ENCODE measurements at regions not wholly inside any gene's neighbourhood (a gene's known extent, or its start where the extent isn't known, plus 50 kb on each side); places are given as distances from the start of the nearest gene placed in this dataset.

- Histone ChIP-seq H3K9me3 (ENCODE audit: control insufficient read depth in 4 of 4, low read length in 3 of 4) (peaks cover 0 to 1% (median 0%) of the 10 kb centered on the region in 4 donors), H3K4me1 (ENCODE audit: control insufficient read depth in 4 of 4, insufficient read depth in 4 of 4, low read length in 3 of 4) (no peaks in the 10 kb centered on the region), H3K4me3 (ENCODE audit: low read depth in 1 of 3, low read length in 3 of 3) (no peak overlapping the region), H3K27me3 (ENCODE audit: control insufficient read depth in 4 of 4, insufficient read depth in 4 of 4, low read length in 3 of 4) (no peaks in the 10 kb centered on the region), H3K9ac (ENCODE audit: low read depth in 1 of 2, low read length in 2 of 2) (no peak overlapping the region), H3K27ac (ENCODE audit: low read depth in 1 of 2, low read length in 2 of 2) (no peak overlapping the region), H3K36me3 (ENCODE audit: control insufficient read depth in 4 of 4, insufficient read depth in 3 of 4, low read depth in 1 of 4, low read length in 3 of 4) (no peaks in the 10 kb centered on the region)
- no peak for TF ChIP-seq REST (IDR thresholded peaks at IDR 0.05)
- no peak for TF ChIP-seq EGR1 (IDR thresholded peaks at IDR 0.05; ENCODE audit: low read depth in 2 of 2)
- TF ChIP-seq ATF3 (IDR thresholded peaks at IDR 0.05): no peak
- TF ChIP-seq FOXA1 (IDR thresholded peaks at IDR 0.05): no peak
- no peak for TF ChIP-seq RAD21 (IDR thresholded peaks at IDR 0.05)
- TF ChIP-seq ZBTB33 (IDR thresholded peaks at IDR 0.05): no peak
- TF ChIP-seq FOXA2 (IDR thresholded peaks at IDR 0.05): no peak
- 82% methylated on average over 3 of the region's 3 CpGs for WGBS
- DNase-seq (ENCODE audit: low spot score): no peak
Observed at GRCh38 chr4:85268961-85269360, 206.0 kb upstream of the ARHGAP24 start.

GRCh38 chr4:85274955-85275354 is 200.0 kb upstream of the ARHGAP24 start:
- no peak overlapping the region for H3K27ac ChIP-seq (ENCODE audit: low read depth in 1 of 2, low read length in 2 of 2)
- H3K4me3 ChIP-seq (ENCODE audit: low read depth in 1 of 3, low read length in 3 of 3): no peak overlapping the region
- 68% methylated on average over 4 of the region's 4 CpGs for WGBS
- H3K9ac ChIP-seq (ENCODE audit: low read depth in 1 of 2, low read length in 2 of 2): no peak overlapping the region
- no peaks in the 10 kb centered on the region for H3K27me3 ChIP-seq (ENCODE audit: control insufficient read depth in 4 of 4, insufficient read depth in 4 of 4, low read length in 3 of 4)
- H3K36me3 ChIP-seq (ENCODE audit: control insufficient read depth in 4 of 4, insufficient read depth in 3 of 4, low read depth in 1 of 4, low read length in 3 of 4): no peaks in the 10 kb centered on the region
- no peak for DNase-seq (ENCODE audit: low spot score)
- no peaks in the 10 kb centered on the region for H3K9me3 ChIP-seq (ENCODE audit: control insufficient read depth in 4 of 4, low read length in 3 of 4)
- TF ChIP-seq FOXA2 (IDR thresholded peaks at IDR 0.05) (no peak), YY1 (IDR thresholded peaks at IDR 0.05) (no peak), REST (IDR thresholded peaks at IDR 0.05) (no peak), CTCF (IDR thresholded peaks at IDR 0.05; ENCODE audit: low read depth, low read length, missing input control) (no peak), FOXA1 (IDR thresholded peaks at IDR 0.05) (no peak), HNF4A (conservative IDR thresholded peaks at IDR 0.05) (no peak), RXRA (IDR thresholded peaks at IDR 0.05) (no peak), ATF3 (IDR thresholded peaks at IDR 0.05) (no peak), NR2F2 (IDR thresholded peaks at IDR 0.05) (no peak), ZBTB33 (IDR thresholded peaks at IDR 0.05) (no peak), JUND (IDR thresholded peaks at IDR 0.05) (no peak), GABPA (IDR thresholded peaks at IDR 0.05 in 1 of 2, conservative IDR thresholded peaks at IDR 0.05 in 1 of 2) (no peak)
- H3K4me1 ChIP-seq (ENCODE audit: control insufficient read depth in 4 of 4, insufficient read depth in 4 of 4, low read length in 3 of 4): no peaks in the 10 kb centered on the region
